GM12873 (cell line): ENCODE measurements at regions not wholly inside any gene's neighbourhood (a gene's known extent, or its start where the extent isn't known, plus 50 kb on each side); places are given as distances from the start of the nearest gene placed in this dataset.
A peak's percentile ranks its signal among the peaks of the same experiment; 100 is the strongest.

Experiments
- TF ChIP-seq, protein P1 (sequence below): IDR thresholded peaks from 2 replicates; pipeline ENCODE4 v1.5.1; 2012; ENCODE audit warnings: low read depth, mild to moderate bottlenecking, moderate library complexity, low read length, control low read depth; ENCODE audit not compliant: insufficient read depth; ENCODE audit errors: missing control alignments

DNA sequence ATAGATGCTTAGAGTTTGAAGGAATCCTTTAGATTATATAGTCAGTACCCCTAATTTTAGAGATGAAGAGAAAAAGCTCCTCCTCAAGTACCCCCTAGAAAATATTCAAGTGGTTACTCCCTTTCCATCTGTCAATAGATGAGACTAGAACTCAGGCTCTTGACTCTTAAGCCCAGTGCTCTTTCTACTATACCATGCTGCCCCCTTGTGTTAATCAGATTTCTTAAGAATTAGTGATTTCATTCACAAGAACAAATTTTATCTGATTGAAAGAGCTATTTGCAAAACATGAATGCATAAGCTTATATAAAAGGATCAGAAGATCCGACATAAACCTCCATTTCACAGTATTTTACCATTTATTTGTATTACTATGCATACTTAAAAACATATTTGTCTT is 179.3 kb downstream of the TFEC start:
- TF ChIP-seq, protein P1, sequence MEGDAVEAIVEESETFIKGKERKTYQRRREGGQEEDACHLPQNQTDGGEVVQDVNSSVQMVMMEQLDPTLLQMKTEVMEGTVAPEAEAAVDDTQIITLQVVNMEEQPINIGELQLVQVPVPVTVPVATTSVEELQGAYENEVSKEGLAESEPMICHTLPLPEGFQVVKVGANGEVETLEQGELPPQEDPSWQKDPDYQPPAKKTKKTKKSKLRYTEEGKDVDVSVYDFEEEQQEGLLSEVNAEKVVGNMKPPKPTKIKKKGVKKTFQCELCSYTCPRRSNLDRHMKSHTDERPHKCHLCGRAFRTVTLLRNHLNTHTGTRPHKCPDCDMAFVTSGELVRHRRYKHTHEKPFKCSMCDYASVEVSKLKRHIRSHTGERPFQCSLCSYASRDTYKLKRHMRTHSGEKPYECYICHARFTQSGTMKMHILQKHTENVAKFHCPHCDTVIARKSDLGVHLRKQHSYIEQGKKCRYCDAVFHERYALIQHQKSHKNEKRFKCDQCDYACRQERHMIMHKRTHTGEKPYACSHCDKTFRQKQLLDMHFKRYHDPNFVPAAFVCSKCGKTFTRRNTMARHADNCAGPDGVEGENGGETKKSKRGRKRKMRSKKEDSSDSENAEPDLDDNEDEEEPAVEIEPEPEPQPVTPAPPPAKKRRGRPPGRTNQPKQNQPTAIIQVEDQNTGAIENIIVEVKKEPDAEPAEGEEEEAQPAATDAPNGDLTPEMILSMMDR, result peak; percentile 31

DNA sequence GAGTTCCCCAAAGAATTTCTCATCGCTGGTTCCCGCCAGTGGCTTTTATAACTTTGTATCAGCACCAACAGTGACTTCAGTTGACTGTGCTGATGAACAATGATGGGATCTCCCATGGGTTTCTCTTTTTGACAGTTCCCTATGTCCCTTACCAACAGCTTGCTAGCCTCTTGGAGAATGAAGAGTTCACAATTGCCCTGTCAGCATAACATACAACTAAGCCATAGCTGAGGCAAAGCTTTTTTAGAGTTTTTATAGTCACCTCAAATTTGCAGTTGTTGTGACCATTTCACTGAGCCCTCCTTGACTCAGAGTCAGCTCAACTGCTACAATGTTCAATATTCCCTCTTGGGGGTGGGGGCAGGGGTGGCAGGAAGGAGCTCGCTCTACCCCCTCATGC is 179.8 kb downstream of the TFEC start:
- TF ChIP-seq, protein P1, result no peak

DNA sequence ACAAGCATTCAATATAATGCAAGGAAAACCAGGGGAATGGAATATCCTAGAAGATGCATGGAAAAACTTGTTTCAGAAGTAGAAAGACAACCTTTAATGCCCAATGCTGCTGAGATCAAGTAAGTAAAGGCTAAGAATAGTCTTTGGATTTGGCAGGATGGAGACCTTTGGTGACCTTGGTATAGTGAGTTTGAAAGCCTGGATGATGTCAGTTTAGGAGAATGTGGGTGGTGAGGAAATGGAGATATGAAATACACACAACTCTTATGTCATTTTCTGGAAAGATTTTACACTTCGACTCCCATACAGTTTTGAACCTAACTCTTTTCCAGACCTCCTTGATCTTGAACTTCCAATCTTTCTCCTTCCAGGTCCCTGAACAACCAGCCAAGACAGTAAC is 185.7 kb downstream of the TFEC start:
- TF ChIP-seq, protein P1, result no peak

DNA sequence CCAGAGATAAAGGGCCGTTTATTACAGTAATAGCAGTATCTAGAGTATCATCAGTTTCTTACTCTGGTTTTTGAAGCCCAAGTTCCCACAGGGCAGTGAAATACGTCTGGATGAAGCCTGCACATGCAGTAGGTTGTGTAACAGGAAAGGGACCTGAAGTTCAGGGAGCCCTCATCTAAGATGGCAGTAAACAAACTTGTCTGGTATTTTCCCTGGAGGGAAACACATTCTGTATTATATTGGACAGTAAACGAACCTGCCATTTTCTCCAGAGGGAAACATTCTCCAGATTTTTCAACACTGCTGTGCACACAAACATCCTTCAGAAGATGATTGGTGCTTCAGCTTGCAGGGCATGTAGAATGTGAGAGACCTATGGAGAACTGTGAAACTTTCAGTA is 189.9 kb downstream of the TFEC start:
- TF ChIP-seq, protein P1, result no peak

DNA sequence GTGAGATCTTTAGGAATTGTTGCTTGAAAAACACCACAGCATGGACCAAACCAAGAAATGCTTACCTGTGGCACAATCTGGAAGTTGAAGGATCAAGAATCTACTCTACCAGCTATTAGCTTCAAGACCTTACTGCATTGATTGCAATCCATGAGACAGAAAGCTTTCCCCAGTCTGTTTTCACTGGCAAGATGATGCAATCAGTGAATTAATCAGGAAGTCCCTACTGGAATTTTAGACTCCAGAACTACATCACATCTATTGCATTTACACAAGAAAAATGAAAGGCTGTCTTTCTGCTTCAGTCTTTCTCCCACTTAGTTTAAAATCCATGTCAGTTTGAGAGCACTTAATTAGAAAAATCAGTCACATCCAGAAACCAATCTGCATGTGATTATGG is 191.7 kb downstream of the TFEC start:
- TF ChIP-seq, protein P1, result no peak

DNA sequence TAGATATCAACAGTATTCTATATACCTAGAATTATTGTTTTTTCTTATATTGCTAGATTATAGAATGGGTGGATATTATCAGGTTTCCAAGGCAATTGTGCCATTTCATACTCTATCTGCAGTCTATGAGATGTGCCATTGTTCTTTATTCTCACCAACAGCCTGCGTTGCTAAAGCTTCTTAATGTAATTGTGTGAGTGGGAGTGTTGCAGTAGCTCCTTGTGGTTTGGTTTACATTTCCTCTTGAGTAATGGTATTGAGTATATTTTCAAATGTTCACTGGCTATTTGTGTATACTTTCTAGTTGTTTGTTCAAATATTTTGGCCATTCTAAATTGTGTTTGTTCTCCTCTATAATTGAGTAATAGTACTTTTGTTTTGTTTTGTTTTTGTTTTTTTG is 199.2 kb downstream of the TFEC start:
- TF ChIP-seq, protein P1, result no peak

DNA sequence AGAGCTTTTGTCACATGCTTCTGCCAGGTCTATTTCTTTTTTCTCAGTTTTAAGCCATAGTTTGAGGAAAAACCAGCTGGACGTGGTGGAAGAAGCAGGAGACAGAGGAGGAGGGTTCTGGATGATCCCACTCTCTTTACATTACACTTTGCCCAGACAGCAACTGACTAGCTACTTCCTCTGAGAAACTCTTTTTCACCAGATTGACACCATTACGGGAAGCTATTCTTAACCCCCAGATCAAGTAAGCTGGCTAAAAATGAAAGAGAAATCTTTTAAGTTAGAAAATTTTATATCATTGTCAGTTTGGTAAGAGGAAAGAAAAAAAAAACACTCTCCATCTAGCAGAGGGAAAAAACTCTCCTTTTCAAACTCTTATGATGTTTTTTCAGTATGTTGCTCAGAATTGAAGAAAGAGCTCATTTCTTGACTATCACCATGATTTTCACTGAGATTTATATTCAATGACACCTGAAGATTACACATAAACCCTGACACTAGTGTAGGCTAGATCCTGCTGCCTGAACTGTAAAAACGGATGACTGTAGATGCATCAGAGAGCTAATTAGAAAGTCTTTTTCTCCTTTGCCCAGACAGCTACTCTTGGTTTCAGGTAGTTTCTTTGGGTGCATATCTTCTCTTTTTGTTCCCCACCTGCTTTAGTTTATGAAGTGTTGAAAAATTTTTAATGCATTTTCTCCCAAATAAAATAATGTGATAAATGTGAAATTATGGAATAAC is 203.1 kb downstream of the TFEC start:
- TF ChIP-seq, protein P1, result no peak
